ENCODE measurements at regions not wholly inside any gene's neighbourhood (a gene's known extent, or its start where the extent isn't known, plus 50 kb on each side); places are given as distances from the start of the nearest gene placed in this dataset.

DNA sequence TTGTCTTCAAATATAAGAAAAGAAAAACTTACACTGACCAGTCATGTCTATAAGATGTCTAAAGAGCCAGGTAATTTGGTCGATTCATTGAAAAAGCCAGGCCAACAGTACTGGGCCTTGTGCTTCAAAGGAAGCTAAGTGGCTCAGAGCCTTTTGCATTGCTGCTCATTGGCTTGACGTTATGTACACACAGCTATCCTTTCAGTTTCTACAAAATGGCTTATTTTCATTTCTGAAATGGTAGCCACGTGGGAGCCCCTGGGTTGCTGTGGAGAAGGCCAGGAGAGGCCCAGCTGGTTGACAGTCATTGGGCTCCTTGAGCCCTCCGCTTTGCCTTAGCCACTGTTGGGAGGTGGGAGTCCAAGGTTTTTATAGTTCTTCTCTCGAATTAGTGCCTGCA is 199.1 kb upstream of the CXorf66 start:
- intact Hi-C loops (cut with micrococcal nuclease; ENCODE audit: unreplicated experiment): no loop called here
- TF ChIP-seq SIN3A (IDR thresholded peaks at IDR 0.05; ENCODE audit: borderline replicate concordance, insufficient read depth, low read depth, low read length) (no peak), POLR2AphosphoS5 (IDR thresholded peaks at IDR 0.05; ENCODE audit: low read depth, low read length) (no peak), TCF7L2 (IDR thresholded peaks at IDR 0.05; ENCODE audit: low read depth, low read length) (no peak)
- TF ChIP-seq, protein P1, sequence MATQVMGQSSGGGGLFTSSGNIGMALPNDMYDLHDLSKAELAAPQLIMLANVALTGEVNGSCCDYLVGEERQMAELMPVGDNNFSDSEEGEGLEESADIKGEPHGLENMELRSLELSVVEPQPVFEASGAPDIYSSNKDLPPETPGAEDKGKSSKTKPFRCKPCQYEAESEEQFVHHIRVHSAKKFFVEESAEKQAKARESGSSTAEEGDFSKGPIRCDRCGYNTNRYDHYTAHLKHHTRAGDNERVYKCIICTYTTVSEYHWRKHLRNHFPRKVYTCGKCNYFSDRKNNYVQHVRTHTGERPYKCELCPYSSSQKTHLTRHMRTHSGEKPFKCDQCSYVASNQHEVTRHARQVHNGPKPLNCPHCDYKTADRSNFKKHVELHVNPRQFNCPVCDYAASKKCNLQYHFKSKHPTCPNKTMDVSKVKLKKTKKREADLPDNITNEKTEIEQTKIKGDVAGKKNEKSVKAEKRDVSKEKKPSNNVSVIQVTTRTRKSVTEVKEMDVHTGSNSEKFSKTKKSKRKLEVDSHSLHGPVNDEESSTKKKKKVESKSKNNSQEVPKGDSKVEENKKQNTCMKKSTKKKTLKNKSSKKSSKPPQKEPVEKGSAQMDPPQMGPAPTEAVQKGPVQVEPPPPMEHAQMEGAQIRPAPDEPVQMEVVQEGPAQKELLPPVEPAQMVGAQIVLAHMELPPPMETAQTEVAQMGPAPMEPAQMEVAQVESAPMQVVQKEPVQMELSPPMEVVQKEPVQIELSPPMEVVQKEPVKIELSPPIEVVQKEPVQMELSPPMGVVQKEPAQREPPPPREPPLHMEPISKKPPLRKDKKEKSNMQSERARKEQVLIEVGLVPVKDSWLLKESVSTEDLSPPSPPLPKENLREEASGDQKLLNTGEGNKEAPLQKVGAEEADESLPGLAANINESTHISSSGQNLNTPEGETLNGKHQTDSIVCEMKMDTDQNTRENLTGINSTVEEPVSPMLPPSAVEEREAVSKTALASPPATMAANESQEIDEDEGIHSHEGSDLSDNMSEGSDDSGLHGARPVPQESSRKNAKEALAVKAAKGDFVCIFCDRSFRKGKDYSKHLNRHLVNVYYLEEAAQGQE (IDR thresholded peaks at IDR 0.05; ENCODE audit: insufficient read depth in 1 of 2, low read depth in 2 of 2, low read length in 1 of 2): no peak
- TF ChIP-seq, protein P2, sequence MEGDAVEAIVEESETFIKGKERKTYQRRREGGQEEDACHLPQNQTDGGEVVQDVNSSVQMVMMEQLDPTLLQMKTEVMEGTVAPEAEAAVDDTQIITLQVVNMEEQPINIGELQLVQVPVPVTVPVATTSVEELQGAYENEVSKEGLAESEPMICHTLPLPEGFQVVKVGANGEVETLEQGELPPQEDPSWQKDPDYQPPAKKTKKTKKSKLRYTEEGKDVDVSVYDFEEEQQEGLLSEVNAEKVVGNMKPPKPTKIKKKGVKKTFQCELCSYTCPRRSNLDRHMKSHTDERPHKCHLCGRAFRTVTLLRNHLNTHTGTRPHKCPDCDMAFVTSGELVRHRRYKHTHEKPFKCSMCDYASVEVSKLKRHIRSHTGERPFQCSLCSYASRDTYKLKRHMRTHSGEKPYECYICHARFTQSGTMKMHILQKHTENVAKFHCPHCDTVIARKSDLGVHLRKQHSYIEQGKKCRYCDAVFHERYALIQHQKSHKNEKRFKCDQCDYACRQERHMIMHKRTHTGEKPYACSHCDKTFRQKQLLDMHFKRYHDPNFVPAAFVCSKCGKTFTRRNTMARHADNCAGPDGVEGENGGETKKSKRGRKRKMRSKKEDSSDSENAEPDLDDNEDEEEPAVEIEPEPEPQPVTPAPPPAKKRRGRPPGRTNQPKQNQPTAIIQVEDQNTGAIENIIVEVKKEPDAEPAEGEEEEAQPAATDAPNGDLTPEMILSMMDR (IDR thresholded peaks at IDR 0.05): no peak
- H3K36me3 ChIP-seq (ENCODE audit: control insufficient read depth, insufficient read depth, low read length): no peaks in the 10 kb centered on the region
- H3K27me3 ChIP-seq (ENCODE audit: control insufficient read depth, insufficient read depth, low read length): no peaks in the 10 kb centered on the region
- ATAC-seq (no peak), DNase-seq (ENCODE audit: low read depth, low spot score) (no peak)
- ChIA-PET CTCF (interaction anchor here (0.6 kb wide), 1 partner anchor 605 kb away, joined by 3 read pairs; no protein-coding TSS in a partner anchor), POLR2A (no interaction called here)
- in situ Hi-C loops (cut with HindIII; ENCODE audit: low pct_unique_long_range_greater_than_20kb, low sequenced_read_pairs): no loop called here
- H3K27ac ChIP-seq (ENCODE audit: low read length): no peak overlapping the region
- H3K4me3 ChIP-seq (ENCODE audit: low read depth in 2 of 2, low read length in 2 of 2): no peak overlapping the region
- no TSS peak for BruUV-seq (replicated peaks)
- H3K9me3 ChIP-seq (ENCODE audit: control insufficient read depth, insufficient read depth, low read depth, low read length): no peaks in the 10 kb centered on the region
- H3K4me1 ChIP-seq (ENCODE audit: control insufficient read depth, insufficient read depth, low read length): no peaks in the 10 kb centered on the region

DNA sequence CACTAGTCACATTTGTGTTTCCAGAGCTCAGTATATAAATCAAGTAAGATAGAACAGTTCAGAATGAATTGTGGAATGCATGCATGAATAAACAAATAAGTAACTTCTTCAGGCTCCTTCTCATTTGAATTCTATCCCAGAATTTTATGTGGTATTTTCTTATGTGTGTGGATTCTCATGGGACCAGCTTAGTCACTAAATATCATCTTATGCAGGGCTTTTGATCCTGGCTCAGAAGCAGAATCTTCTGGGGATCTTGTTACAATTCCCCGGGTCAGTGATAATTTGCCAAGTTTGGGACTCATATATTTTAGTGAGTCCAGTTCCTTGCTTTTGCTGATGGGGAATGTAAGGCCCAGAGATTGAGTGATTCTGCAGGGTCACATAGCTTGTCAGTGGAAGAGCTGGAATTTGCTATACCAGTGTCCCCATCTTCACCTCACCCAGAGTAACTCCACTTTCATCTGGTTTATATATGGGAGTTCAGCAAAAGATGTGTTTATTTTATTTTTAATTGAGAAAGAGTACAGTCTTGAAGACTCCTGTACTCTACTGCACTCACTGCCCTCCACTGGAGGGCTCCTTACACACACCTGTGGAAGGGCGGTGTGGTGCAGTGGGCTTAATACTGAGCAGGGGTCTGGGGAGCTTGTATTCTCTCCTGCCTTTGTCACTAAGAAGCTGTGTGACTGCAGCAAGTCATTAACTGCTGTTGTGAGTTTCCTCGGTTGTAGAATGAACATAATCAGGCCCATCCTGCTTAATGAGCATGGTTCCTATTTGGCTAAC is 198.2 kb upstream of the CXorf66 start:
- TF ChIP-seq, protein P1 (IDR thresholded peaks at IDR 0.05; ENCODE audit: insufficient read depth in 1 of 2, low read depth in 2 of 2, low read length in 1 of 2): no peak
- no peak for TF ChIP-seq POLR2AphosphoS5 (IDR thresholded peaks at IDR 0.05; ENCODE audit: low read depth, low read length)
- TF ChIP-seq, protein P2 (IDR thresholded peaks at IDR 0.05): no peak; the same call in 1 of the 2 replicates
- TF ChIP-seq TCF7L2 (IDR thresholded peaks at IDR 0.05; ENCODE audit: low read depth, low read length): no peak
- TF ChIP-seq SIN3A (IDR thresholded peaks at IDR 0.05; ENCODE audit: borderline replicate concordance, insufficient read depth, low read depth, low read length): no peak
- intact Hi-C loops (cut with micrococcal nuclease; ENCODE audit: unreplicated experiment): no loop called here
- H3K4me3 ChIP-seq (ENCODE audit: low read depth in 2 of 2, low read length in 2 of 2): no peak overlapping the region
- DNase-seq (ENCODE audit: low read depth, low spot score) (no peak), ATAC-seq (no peak)
- H3K4me1 ChIP-seq (ENCODE audit: control insufficient read depth, insufficient read depth, low read length): no peaks in the 10 kb centered on the region
- no peaks in the 10 kb centered on the region for H3K27me3 ChIP-seq (ENCODE audit: control insufficient read depth, insufficient read depth, low read length)
- CTCF ChIA-PET: interaction anchor here (0.6 kb wide), 1 partner anchor 606 kb away, joined by 3 read pairs; no protein-coding TSS in a partner anchor
- no TSS peak for BruUV-seq (replicated peaks)
- in situ Hi-C loops (cut with HindIII; ENCODE audit: low pct_unique_long_range_greater_than_20kb, low sequenced_read_pairs): no loop called here
- H3K27ac ChIP-seq (ENCODE audit: low read length): no peak overlapping the region
- POLR2A ChIA-PET: no interaction called here
- H3K9me3 ChIP-seq (ENCODE audit: control insufficient read depth, insufficient read depth, low read depth, low read length): no peaks in the 10 kb centered on the region
- H3K36me3 ChIP-seq (ENCODE audit: control insufficient read depth, insufficient read depth, low read length): no peaks in the 10 kb centered on the region
